ENCODE measurements at regions not wholly inside any gene's neighbourhood (a gene's known extent, or its start where the extent isn't known, plus 50 kb on each side); places are given as distances from the start of the nearest gene placed in this dataset.

DNA sequence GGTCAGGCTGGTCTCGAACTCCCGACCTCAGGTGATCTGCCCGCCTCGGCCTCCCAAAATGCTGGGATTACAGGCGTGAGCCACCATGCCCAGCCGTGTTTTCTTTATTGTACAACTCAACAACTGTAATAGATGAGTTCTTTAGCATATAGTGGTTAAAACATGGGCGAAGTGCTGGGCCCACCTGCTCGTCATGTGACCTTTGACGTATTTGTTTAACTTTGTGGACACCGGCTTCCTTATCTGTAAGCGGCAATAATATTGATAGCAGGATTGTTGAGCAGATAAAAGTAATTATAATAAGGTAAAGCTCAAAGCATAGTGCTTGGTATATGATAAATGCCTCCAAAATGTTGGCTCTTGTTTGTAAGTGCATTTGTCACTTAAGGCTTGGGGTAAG lies 460.3 kb downstream of the KLF12 start:
- TF ChIP-seq, protein P1, sequence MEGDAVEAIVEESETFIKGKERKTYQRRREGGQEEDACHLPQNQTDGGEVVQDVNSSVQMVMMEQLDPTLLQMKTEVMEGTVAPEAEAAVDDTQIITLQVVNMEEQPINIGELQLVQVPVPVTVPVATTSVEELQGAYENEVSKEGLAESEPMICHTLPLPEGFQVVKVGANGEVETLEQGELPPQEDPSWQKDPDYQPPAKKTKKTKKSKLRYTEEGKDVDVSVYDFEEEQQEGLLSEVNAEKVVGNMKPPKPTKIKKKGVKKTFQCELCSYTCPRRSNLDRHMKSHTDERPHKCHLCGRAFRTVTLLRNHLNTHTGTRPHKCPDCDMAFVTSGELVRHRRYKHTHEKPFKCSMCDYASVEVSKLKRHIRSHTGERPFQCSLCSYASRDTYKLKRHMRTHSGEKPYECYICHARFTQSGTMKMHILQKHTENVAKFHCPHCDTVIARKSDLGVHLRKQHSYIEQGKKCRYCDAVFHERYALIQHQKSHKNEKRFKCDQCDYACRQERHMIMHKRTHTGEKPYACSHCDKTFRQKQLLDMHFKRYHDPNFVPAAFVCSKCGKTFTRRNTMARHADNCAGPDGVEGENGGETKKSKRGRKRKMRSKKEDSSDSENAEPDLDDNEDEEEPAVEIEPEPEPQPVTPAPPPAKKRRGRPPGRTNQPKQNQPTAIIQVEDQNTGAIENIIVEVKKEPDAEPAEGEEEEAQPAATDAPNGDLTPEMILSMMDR (tag by site-specific recombination; IDR thresholded peaks at IDR 0.05), result no peak
- TF ChIP-seq ZNF138 (tag by site-specific recombination; IDR thresholded peaks at IDR 0.05; ENCODE audit: borderline replicate concordance), result no peak
- no peak for TF ChIP-seq ZBTB20 (tag by site-specific recombination; IDR thresholded peaks at IDR 0.05)
- TF ChIP-seq, protein P2, sequence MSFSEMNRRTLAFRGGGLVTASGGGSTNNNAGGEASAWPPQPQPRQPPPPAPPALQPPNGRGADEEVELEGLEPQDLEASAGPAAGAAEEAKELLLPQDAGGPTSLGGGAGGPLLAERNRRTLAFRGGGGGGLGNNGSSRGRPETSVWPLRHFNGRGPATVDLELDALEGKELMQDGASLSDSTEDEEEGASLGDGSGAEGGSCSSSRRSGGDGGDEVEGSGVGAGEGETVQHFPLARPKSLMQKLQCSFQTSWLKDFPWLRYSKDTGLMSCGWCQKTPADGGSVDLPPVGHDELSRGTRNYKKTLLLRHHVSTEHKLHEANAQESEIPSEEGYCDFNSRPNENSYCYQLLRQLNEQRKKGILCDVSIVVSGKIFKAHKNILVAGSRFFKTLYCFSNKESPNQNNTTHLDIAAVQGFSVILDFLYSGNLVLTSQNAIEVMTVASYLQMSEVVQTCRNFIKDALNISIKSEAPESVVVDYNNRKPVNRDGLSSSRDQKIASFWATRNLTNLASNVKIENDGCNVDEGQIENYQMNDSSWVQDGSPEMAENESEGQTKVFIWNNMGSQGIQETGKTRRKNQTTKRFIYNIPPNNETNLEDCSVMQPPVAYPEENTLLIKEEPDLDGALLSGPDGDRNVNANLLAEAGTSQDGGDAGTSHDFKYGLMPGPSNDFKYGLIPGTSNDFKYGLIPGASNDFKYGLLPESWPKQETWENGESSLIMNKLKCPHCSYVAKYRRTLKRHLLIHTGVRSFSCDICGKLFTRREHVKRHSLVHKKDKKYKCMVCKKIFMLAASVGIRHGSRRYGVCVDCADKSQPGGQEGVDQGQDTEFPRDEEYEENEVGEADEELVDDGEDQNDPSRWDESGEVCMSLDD (tag by site-specific recombination; IDR thresholded peaks at IDR 0.05), result no peak
- TF ChIP-seq ZNF133 (tag by site-specific recombination; IDR thresholded peaks at IDR 0.05), result no peak
- TF ChIP-seq ZNF558 (tag by site-specific recombination; IDR thresholded peaks at IDR 0.05), result no peak

All from HEK293 (cell line).